ENCODE measurements at regions not wholly inside any gene's neighbourhood (a gene's known extent, or its start where the extent isn't known, plus 50 kb on each side); places are given as distances from the start of the nearest gene placed in this dataset.
"Not testable (repeated sequence)": the region's sequence is repeated elsewhere in the genome, so short reads cannot be mapped to it uniquely, and the experiment has no call there.

GRCh38 chr20:51938559-51939258, 136.4 kb upstream of the SALL4 start:
- ATAC-seq, result no peak
- intact Hi-C loops (cut with DNase I), result no loop called here

DNA sequence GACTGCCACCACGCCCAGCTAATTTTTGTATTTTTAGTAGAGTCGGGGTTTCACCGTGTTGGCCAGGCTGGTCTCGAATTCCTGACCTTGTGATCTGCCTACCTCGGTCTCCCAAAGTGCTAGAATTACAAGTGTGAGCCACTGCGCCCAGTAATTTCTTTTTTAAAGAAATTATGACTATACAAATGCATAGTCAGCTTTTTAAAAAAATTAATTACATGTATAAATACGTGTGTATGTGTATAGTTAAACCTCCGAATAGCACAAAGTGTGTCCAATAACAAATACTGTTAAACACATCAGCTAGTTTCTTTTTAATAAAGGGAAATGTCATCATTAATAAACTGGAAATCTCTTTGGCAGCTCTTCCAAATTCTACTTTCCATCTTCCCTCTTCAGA, 135.5 kb upstream of the SALL4 start:
- no peak for DNase-seq (ENCODE audit: missing footprints)
- intact Hi-C loops (cut with DNase I), result no loop called here
- ATAC-seq, result no peak

More at GRCh38 chr20:51938559-51939258, 136.4 kb upstream of the SALL4 start:
- DNase-seq (ENCODE audit: missing footprints), result no peak

GRCh38 chr20:51936377-51936776, 134.1 kb upstream of the SALL4 start:
- no peak for DNase-seq (ENCODE audit: missing footprints)
- intact Hi-C loops (cut with DNase I), result no loop called here
- no peak for ATAC-seq

DNA sequence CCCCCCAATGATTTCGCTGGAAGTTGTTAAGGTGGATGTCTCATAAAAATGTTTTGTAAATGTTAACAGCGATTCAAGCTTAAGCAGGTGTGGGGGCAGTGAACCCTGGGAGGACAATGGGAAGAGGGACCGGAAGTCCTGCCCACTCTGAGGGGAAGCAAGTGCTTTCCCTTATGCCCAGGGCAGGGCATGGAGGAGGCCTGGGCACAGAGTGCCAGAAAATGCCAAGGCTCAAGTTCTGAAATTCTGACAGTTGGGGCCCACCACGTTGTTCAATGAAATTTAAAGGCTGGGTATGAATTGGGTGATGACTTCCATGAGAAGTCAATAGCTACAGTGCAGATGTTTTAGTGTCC, 132.7 kb upstream of the SALL4 start:
- intact Hi-C loops (cut with DNase I), result no loop called here
- no peak for DNase-seq (ENCODE audit: missing footprints)
- no peak for ATAC-seq

GRCh38 chr20:51934301-51935002, 132.1 kb upstream of the SALL4 start:
- no peak for ATAC-seq
- no peak for DNase-seq (ENCODE audit: missing footprints)
- intact Hi-C loops (cut with DNase I), result no loop called here

- no peak for DNase-seq (ENCODE audit: missing footprints)
- ATAC-seq, result no peak
- intact Hi-C loops (cut with DNase I), result no loop called here
Measured at GRCh38 chr20:51931371-51931781, 129.1 kb upstream of the SALL4 start.

GRCh38 chr20:51930775-51931174, 128.5 kb upstream of the SALL4 start:
- intact Hi-C loops (cut with DNase I), result no loop called here
- no peak for ATAC-seq
- DNase-seq (ENCODE audit: missing footprints), result no peak

- ATAC-seq (no peak), DNase-seq (ENCODE audit: missing footprints) (no peak)
- intact Hi-C loops (cut with DNase I), result no loop called here
Measured at GRCh38 chr20:51928931-51929330, 126.6 kb upstream of the SALL4 start.

GRCh38 chr20:51927970-51928369, 125.6 kb upstream of the SALL4 start:
- intact Hi-C loops (cut with DNase I); ATAC-seq; DNase-seq (ENCODE audit: missing footprints): not testable (repeated sequence)

- intact Hi-C loops (cut with DNase I), result no loop called here
- DNase-seq (ENCODE audit: missing footprints) (no peak), ATAC-seq (no peak)
Measured at GRCh38 chr20:51926670-51927305, 124.5 kb upstream of the SALL4 start.

GRCh38 chr20:51924509-51924908, 122.2 kb upstream of the SALL4 start:
- ATAC-seq (no peak), DNase-seq (ENCODE audit: missing footprints) (no peak)
- intact Hi-C loops (cut with DNase I), result no loop called here

DNA sequence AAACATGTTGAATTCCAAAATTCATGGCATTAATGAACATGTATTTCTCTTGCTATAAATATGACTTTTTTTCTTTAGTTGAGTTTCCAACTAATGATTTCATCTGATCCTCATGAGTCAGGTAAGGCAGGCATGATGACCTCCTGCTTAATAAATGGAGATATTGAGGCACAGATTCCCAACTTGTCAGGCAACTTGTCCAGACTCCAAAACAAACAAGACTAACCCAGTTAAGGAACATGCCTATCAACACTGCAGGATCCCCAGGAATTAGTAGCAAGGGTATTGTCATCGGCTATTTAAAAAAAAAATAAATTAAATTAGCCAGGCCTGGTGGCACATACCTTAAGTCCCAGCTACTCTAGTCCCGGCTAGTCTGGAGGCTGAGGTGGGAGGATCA, 121.3 kb upstream of the SALL4 start:
- intact Hi-C loops (cut with DNase I), result no loop called here
- ATAC-seq (no peak), DNase-seq (ENCODE audit: missing footprints) (no peak)

DNA sequence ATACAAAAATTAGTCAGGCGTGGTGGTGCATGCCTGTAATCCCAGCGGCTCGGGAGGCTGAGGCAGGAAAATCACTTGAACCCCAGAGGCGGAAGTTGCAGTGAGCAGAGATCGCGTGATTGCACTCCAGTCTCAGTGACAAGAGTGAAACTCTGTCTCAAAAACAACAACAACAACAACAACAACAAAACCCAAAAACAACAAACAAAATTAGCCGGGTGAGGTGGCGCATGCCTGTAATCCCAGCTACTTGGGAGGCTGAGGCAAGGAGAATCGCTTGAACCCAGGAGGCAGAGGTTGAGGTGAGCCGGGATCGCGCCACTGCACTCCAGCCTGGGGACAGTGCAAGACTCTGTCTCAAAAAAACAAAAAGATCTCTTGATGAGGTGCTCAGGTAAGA, 120.5 kb upstream of the SALL4 start:
- ATAC-seq; DNase-seq (ENCODE audit: missing footprints); intact Hi-C loops (cut with DNase I): not testable (repeated sequence)

GRCh38 chr20:51918561-51918960, 116.2 kb upstream of the SALL4 start:
- ATAC-seq (no peak), DNase-seq (ENCODE audit: missing footprints) (no peak)
- intact Hi-C loops (cut with DNase I), result no loop called here

- DNase-seq (ENCODE audit: missing footprints) (no peak), ATAC-seq (no peak)
- intact Hi-C loops (cut with DNase I), result no loop called here
Measured at GRCh38 chr20:51917886-51918535, 115.7 kb upstream of the SALL4 start.

DNA sequence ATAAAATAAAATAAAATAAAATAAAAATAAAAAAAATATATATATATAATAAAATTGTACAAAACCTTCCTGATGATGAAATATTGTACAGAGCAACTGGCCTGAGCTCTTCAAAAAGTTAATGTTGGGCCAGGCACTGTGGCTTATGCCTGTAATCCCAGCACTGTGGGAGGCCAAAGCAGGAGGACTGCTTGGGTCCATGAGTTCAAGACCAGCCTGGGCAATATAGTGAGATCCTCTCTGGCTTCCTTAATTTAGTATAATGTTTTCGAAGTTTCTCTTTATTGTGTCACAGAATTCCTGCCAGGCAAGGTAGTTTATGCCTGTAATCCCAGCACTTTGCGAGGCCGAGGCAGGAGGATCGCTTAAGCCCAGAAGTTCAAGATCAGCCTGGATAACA, 113.9 kb upstream of the SALL4 start:
- ATAC-seq, result no peak
- intact Hi-C loops (cut with DNase I), result no loop called here
- no peak for DNase-seq (ENCODE audit: missing footprints)

DNA sequence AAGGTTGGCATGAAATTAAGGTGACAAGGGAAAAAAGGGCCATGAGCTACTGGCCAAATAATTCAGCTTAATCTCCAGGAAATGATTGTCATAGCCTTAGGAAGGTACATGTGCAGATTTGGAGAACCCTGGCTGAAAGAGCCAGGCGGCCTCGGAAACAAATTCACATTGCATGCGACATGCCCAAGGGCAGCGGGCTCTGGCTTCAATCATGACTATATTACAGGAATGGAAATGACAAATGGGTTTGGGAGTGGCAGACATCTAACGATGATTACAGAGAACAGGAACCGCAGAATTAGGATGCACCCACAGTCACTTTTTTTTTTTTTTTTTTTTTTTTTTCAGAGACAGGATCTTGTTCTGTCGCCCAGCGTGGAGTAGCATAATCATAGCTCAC, 112.4 kb upstream of the SALL4 start:
- intact Hi-C loops (cut with DNase I), result no loop called here
- ATAC-seq (no peak), DNase-seq (ENCODE audit: missing footprints) (no peak)

- intact Hi-C loops (cut with DNase I), result no loop called here
- ATAC-seq, result no peak
- no peak for DNase-seq (ENCODE audit: missing footprints)
Measured at GRCh38 chr20:51910321-51911050, 108.2 kb upstream of the SALL4 start.

DNA sequence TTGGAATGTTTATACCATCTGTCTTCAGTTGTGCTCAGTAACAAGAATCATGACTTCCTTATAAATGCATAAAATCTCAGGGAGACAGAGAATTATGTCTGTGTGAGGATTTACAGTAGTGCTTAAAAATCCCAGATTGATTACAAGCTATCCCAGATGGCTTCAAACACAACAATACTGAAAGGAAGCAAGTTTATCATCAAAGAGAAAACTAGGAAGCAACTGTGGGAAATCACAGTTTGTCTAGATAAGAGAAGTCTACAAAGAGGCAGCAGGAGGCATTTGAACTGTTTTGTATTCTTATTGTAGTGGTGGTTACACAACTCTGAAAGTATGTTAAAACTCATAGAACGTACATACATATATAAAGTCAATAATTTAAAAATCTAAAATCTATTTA, 104.4 kb upstream of the SALL4 start:
- intact Hi-C loops (cut with DNase I), result no loop called here
- no peak for ATAC-seq
- no peak for DNase-seq (ENCODE audit: missing footprints)
